ENCODE measurements at regions not wholly inside any gene's neighbourhood (a gene's known extent, or its start where the extent isn't known, plus 50 kb on each side); places are given as distances from the start of the nearest gene placed in this dataset.

DNA sequence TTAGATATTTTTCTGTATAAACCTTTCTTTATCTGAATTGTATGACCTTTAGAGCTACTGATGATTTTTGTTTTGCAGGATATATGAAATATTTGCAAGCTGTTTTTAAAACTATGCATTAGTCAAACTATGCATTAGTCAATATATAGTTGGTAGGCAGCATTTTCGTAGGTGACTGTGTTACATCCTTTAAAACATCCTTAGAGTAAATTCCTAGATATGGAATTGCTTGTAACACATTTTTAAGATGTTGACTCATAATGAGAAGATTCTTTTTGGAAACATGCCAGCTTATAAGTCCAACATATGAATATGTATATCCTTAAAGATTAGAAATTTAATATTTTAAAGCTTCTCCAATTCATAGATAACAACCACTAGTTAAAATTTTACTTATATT lies 1768.5 kb downstream of the PCDH7 start:
- TF ChIP-seq, protein P1, sequence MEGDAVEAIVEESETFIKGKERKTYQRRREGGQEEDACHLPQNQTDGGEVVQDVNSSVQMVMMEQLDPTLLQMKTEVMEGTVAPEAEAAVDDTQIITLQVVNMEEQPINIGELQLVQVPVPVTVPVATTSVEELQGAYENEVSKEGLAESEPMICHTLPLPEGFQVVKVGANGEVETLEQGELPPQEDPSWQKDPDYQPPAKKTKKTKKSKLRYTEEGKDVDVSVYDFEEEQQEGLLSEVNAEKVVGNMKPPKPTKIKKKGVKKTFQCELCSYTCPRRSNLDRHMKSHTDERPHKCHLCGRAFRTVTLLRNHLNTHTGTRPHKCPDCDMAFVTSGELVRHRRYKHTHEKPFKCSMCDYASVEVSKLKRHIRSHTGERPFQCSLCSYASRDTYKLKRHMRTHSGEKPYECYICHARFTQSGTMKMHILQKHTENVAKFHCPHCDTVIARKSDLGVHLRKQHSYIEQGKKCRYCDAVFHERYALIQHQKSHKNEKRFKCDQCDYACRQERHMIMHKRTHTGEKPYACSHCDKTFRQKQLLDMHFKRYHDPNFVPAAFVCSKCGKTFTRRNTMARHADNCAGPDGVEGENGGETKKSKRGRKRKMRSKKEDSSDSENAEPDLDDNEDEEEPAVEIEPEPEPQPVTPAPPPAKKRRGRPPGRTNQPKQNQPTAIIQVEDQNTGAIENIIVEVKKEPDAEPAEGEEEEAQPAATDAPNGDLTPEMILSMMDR (IDR thresholded peaks at IDR 0.05), result no peak
- TF ChIP-seq ZFX (IDR thresholded peaks at IDR 0.05; ENCODE audit: borderline replicate concordance), result no peak
- no peak overlapping the region for H3K27ac ChIP-seq

- TF ChIP-seq ZFX (IDR thresholded peaks at IDR 0.05; ENCODE audit: borderline replicate concordance), result no peak
- TF ChIP-seq, protein P1 (IDR thresholded peaks at IDR 0.05), result no peak
- H3K27ac ChIP-seq, result no peak overlapping the region
Observed at GRCh38 chr4:32499171-32499570, 1779.0 kb downstream of the PCDH7 start.

DNA sequence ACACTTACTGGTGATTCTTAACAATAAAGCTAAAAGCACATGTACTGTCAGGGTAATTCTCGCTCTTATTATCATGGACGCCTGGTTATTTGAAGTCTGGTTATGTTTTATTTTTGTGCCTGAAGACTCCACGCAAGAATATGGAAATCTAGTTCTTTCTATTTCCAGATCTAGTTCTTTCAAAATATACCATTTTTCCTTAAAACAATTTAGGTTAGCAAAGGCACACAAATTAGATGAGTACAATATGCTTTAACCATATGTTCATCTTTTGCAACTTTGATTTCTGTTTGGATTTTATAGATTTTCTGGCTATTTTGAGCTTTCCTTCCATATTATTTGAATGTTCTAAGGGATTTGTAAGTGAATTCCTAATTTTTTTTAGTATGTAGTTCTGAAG lies 1783.1 kb downstream of the PCDH7 start:
- H3K27ac ChIP-seq, result no peak overlapping the region
- TF ChIP-seq, protein P1 (IDR thresholded peaks at IDR 0.05), result no peak
- no peak for TF ChIP-seq ZFX (IDR thresholded peaks at IDR 0.05; ENCODE audit: borderline replicate concordance)

- TF ChIP-seq, protein P1 (IDR thresholded peaks at IDR 0.05), result no peak
- no peak for TF ChIP-seq ZFX (IDR thresholded peaks at IDR 0.05; ENCODE audit: borderline replicate concordance)
Observed at GRCh38 chr4:32506067-32506466, 1785.9 kb downstream of the PCDH7 start.

GRCh38 chr4:32519060-32519459 lies 1798.9 kb downstream of the PCDH7 start:
- no peak overlapping the region for H3K27ac ChIP-seq
- no peak for TF ChIP-seq ZFX (IDR thresholded peaks at IDR 0.05; ENCODE audit: borderline replicate concordance)
- TF ChIP-seq, protein P1 (IDR thresholded peaks at IDR 0.05), result no peak

More at GRCh38 chr4:32506067-32506466, 1785.9 kb downstream of the PCDH7 start:
- H3K27ac ChIP-seq, result no peak overlapping the region

- H3K27ac ChIP-seq, result no peak overlapping the region
- TF ChIP-seq, protein P1 (IDR thresholded peaks at IDR 0.05), result no peak
- TF ChIP-seq ZFX (IDR thresholded peaks at IDR 0.05; ENCODE audit: borderline replicate concordance), result no peak
Observed at GRCh38 chr4:32525420-32525819, 1805.3 kb downstream of the PCDH7 start.

- no peak overlapping the region for H3K27ac ChIP-seq
- no peak for TF ChIP-seq ZFX (IDR thresholded peaks at IDR 0.05; ENCODE audit: borderline replicate concordance)
- TF ChIP-seq, protein P1 (IDR thresholded peaks at IDR 0.05), result no peak
Observed at GRCh38 chr4:32544846-32545245, 1824.7 kb downstream of the PCDH7 start.

Data from 22Rv1 (cell line).